Gastroesophageal sphincter (tissue), 3 donors: ENCODE measurements at regions not wholly inside any gene's neighbourhood (a gene's known extent, or its start where the extent isn't known, plus 50 kb on each side); places are given as distances from the start of the nearest gene placed in this dataset.

Experiments used
- POLR2A ChIP-seq, 2 donors: fragments of 450-650 bp; IDR thresholded peaks; one replicate each; pipeline ENCODE4 v1.6.1; 2017; ENCODE audit warnings: antibody characterized with exemption in 2 of 2, mild to moderate bottlenecking in 2 of 2, moderate library complexity in 1 of 2
- POLR2AphosphoS5 ChIP-seq: sonication (generic); formaldehyde crosslinking; IDR thresholded peaks from one replicate; pipeline ENCODE4 v1.6.1; 2017; ENCODE audit warnings: antibody characterized with exemption
- TF ChIP-seq, protein P1 (sequence below), 4 experiments: fragments of 200-600 bp in 2 of 4; fragments of 450-650 bp in 2 of 4; sonication (generic) in 1 of 4; IDR thresholded peaks; one replicate each; pipeline ENCODE4 v1.5.1; 2017 to 2019; ENCODE audit warnings: antibody characterized with exemption in 4 of 4, mild to moderate bottlenecking in 2 of 4, moderate library complexity in 2 of 4

DNA sequence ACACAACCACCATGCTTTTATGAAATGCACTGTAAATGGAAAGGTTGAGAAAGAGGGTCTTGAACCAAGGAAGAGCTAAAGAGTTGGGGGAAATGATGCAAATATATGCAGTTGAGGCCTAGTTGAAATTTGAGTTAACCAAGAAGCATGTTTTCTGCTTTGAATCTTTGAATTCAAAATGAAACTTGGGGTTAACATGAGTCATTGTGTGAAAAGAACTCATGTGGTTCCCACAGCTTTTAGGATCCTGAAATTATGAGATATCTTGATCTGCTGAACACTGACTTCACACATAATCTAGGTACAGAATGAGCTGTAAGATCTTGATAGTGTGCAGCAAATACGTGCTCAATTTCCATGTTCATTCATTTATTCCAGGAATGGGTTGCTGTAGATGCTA, 422.9 kb upstream of the TRIB2 start:
- TF ChIP-seq, protein P1, sequence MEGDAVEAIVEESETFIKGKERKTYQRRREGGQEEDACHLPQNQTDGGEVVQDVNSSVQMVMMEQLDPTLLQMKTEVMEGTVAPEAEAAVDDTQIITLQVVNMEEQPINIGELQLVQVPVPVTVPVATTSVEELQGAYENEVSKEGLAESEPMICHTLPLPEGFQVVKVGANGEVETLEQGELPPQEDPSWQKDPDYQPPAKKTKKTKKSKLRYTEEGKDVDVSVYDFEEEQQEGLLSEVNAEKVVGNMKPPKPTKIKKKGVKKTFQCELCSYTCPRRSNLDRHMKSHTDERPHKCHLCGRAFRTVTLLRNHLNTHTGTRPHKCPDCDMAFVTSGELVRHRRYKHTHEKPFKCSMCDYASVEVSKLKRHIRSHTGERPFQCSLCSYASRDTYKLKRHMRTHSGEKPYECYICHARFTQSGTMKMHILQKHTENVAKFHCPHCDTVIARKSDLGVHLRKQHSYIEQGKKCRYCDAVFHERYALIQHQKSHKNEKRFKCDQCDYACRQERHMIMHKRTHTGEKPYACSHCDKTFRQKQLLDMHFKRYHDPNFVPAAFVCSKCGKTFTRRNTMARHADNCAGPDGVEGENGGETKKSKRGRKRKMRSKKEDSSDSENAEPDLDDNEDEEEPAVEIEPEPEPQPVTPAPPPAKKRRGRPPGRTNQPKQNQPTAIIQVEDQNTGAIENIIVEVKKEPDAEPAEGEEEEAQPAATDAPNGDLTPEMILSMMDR (IDR thresholded peaks at IDR 0.05) = no peak
- no peak for TF ChIP-seq POLR2A (IDR thresholded peaks at IDR 0.05)
- no peak for TF ChIP-seq POLR2AphosphoS5
